K562 (cell line): ENCODE measurements at regions not wholly inside any gene's neighbourhood (a gene's known extent, or its start where the extent isn't known, plus 50 kb on each side); places are given as distances from the start of the nearest gene placed in this dataset.

ENCODE experiments used
- ARID1B ChIP-seq: fragments of 450-650 bp; IDR thresholded peaks from 2 replicates; pipeline ENCODE4 v1.6.1; 2016; ENCODE audit warnings: antibody characterized with exemption, mild to moderate bottlenecking, inconsistent platforms
- ATF1 ChIP-seq, 2 experiments: fragments of 450-650 bp in 1 of 2; IDR thresholded peaks; 2 replicates each; pipeline ENCODE4 v1.6.1; 2016; ENCODE audit warnings: missing compliant biosample characterization in 1 of 2, missing genetic modification characterization in 1 of 2
- FOXP4 ChIP-seq: sonication (generic); formaldehyde crosslinking; IDR thresholded peaks from 2 replicates; pipeline ENCODE4 v1.8.0; 2022; ENCODE audit warnings: mild to moderate bottlenecking, missing genetic modification reagents, borderline replicate concordance
- HDAC1 ChIP-seq, 2 experiments: fragments of 450-650 bp; IDR thresholded peaks; 2 replicates each; pipeline ENCODE4 v1.6.1; 2016 to 2017; ENCODE audit warnings: inconsistent platforms in 1 of 2, mild to moderate bottlenecking in 1 of 2, moderate library complexity in 1 of 2
- HEY1 ChIP-seq: fragments of 250-450 bp; sonication (Bioruptor Pico); IDR thresholded peaks from 2 replicates; pipeline ENCODE4 v1.5.0; 2020; ENCODE audit warnings: mild to moderate bottlenecking, moderate library complexity, borderline replicate concordance
- TCF3 ChIP-seq: sonication (generic); formaldehyde crosslinking; IDR thresholded peaks from 2 replicates; pipeline ENCODE4 v1.4.0; 2020; ENCODE audit warnings: mild to moderate bottlenecking, missing genetic modification reagents
- ZFPM2 ChIP-seq: fragments of 250-450 bp; sonication (Bioruptor Pico); IDR thresholded peaks from 2 replicates; pipeline ENCODE4 v1.5.1; 2022; ENCODE audit warnings: mild to moderate bottlenecking
- TF ChIP-seq, protein P1 (sequence below): fragments of 450-650 bp; formaldehyde crosslinking; IDR thresholded peaks from 2 replicates; pipeline ENCODE4 v1.4.0; 2022; ENCODE audit warnings: missing genetic modification characterization
- TF ChIP-seq, protein P2 (sequence below): fragments of 250-450 bp; sonication (Bioruptor Pico); IDR thresholded peaks from 2 replicates; pipeline ENCODE4 v1.4.0; 2020; ENCODE audit warnings: mild to moderate bottlenecking, moderate library complexity
- TF ChIP-seq, protein P3 (sequence below), 3 experiments: fragments of 200-800 bp in 1 of 3; fragments of 250-450 bp in 1 of 3; fragments of 450-650 bp in 1 of 3; sonication (Bioruptor Pico) in 1 of 3; sonication (Bioruptor generic) in 1 of 3; formaldehyde crosslinking in 1 of 3; IDR thresholded peaks; 2 replicates each; pipeline versions ENCODE4 v1.6.1 to v1.8.0; 2016 to 2022; ENCODE audit warnings: mild to moderate bottlenecking in 2 of 3, missing genetic modification characterization in 2 of 3, missing compliant biosample characterization in 1 of 3, moderate library complexity in 1 of 3

GRCh38 chr5:61771062-61771461 lies 439.0 kb downstream of the ZSWIM6 start (continued):
- TF ChIP-seq HEY1 (CRISPR knock-in tag) (no peak), ZFPM2 (CRISPR knock-in tag) (no peak), ATF1 (CRISPR knock-in tag; IDR thresholded peaks at IDR 0.05) (no peak), ATF1 (tag; IDR thresholded peaks at IDR 0.05) (no peak), HDAC1 (IDR thresholded peaks at IDR 0.05) (no peak), ARID1B (0 out of 2 replicates have a peak, but pooled peaks have one; percentile 21), FOXP4 (CRISPR knock-in tag) (no peak), TCF3 (CRISPR knock-in tag) (peak; percentile 49)
- TF ChIP-seq, protein P1, sequence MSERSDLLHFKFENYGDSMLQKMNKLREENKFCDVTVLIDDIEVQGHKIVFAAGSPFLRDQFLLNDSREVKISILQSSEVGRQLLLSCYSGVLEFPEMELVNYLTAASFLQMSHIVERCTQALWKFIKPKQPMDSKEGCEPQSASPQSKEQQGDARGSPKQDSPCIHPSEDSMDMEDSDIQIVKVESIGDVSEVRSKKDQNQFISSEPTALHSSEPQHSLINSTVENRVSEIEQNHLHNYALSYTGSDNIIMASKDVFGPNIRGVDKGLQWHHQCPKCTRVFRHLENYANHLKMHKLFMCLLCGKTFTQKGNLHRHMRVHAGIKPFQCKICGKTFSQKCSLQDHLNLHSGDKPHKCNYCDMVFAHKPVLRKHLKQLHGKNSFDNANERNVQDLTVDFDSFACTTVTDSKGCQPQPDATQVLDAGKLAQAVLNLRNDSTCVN (CRISPR knock-in tag), result no peak
- TF ChIP-seq, protein P2, sequence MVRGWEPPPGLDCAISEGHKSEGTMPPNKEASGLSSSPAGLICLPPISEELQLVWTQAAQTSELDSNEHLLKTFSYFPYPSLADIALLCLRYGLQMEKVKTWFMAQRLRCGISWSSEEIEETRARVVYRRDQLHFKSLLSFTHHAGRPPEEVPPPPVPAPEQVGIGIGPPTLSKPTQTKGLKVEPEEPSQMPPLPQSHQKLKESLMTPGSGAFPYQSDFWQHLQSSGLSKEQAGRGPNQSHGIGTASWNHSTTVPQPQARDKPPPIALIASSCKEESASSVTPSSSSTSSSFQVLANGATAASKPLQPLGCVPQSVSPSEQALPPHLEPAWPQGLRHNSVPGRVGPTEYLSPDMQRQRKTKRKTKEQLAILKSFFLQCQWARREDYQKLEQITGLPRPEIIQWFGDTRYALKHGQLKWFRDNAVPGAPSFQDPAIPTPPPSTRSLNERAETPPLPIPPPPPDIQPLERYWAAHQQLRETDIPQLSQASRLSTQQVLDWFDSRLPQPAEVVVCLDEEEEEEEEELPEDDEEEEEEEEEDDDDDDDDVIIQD, result no peak
- TF ChIP-seq, protein P3, sequence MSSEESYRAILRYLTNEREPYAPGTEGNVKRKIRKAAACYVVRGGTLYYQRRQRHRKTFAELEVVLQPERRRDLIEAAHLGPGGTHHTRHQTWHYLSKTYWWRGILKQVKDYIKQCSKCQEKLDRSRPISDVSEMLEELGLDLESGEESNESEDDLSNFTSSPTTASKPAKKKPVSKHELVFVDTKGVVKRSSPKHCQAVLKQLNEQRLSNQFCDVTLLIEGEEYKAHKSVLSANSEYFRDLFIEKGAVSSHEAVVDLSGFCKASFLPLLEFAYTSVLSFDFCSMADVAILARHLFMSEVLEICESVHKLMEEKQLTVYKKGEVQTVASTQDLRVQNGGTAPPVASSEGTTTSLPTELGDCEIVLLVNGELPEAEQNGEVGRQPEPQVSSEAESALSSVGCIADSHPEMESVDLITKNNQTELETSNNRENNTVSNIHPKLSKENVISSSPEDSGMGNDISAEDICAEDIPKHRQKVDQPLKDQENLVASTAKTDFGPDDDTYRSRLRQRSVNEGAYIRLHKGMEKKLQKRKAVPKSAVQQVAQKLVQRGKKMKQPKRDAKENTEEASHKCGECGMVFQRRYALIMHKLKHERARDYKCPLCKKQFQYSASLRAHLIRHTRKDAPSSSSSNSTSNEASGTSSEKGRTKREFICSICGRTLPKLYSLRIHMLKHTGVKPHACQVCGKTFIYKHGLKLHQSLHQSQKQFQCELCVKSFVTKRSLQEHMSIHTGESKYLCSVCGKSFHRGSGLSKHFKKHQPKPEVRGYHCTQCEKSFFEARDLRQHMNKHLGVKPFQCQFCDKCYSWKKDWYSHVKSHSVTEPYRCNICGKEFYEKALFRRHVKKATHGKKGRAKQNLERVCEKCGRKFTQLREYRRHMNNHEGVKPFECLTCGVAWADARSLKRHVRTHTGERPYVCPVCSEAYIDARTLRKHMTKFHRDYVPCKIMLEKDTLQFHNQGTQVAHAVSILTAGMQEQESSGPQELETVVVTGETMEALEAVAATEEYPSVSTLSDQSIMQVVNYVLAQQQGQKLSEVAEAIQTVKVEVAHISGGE (CRISPR knock-in tag; IDR thresholded peaks at IDR 0.05), result no peak
